Large intestine (tissue), 3 donors: ENCODE measurements at regions not wholly inside any gene's neighbourhood (a gene's known extent, or its start where the extent isn't known, plus 50 kb on each side); places are given as distances from the start of the nearest gene placed in this dataset.
"Not testable (repeated sequence)": the region's sequence is repeated elsewhere in the genome, so short reads cannot be mapped to it uniquely, and the experiment has no call there.

Experiments
- DNase-seq, 2 donors: peaks; one replicate each; pipeline versions ENCODE4 v3.0.0 to v3.0.0-alpha.2; 2013
- H3K27ac ChIP-seq: one replicate; pipeline ENCODE4 v1.5.1; 2013; ENCODE audit warnings: low read length
- H3K27me3 ChIP-seq: 2 replicates; pipeline ENCODE4 v1.6.1; 2013; ENCODE audit warnings: low read length; ENCODE audit not compliant: control insufficient read depth, insufficient read depth
- H3K36me3 ChIP-seq: 2 replicates; pipeline ENCODE4 v1.6.1; 2013; ENCODE audit warnings: low read length; ENCODE audit not compliant: control insufficient read depth, insufficient read depth
- H3K4me1 ChIP-seq: one replicate; pipeline ENCODE4 v1.6.1; 2013; ENCODE audit warnings: low read length; ENCODE audit not compliant: control insufficient read depth, insufficient read depth
- H3K4me3 ChIP-seq: one replicate; pipeline ENCODE4 v1.5.1; 2013; ENCODE audit warnings: low read length
- H3K9me3 ChIP-seq: one replicate; pipeline ENCODE4 v1.6.1; 2013; ENCODE audit warnings: mild to moderate bottlenecking, low read depth, low read length, moderate library complexity; ENCODE audit not compliant: control insufficient read depth
- WGBS: methylation state at CpG from one replicate; pipeline ENCODE4 v1.1.5; 2013; ENCODE audit warnings: low lambda C conversion rate; ENCODE audit not compliant: insufficient coverage; 5-methylcytosine and 5-hydroxymethylcytosine counted together

DNA sequence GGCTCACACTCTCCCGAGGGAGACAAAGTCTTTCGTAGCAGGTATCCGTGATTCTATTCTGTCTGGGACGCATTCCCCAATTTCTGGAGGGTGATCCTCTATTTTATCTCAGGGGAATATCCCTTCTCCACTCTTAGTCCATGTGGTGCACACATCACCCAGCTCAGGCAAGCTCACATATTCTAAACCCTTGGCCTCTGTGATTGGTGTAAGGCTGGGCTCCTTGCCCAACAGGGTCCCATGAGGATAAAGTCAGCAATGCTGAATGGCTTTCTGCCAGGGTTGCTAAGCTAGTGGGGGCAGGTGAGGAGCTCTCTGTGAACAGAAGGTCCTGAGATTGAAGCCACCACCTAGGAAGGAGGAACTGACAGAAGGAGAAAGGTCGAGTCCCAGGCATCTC, 137.2 kb downstream of the CDH26 start:
- H3K36me3 ChIP-seq = no peaks in the 10 kb centered on the region
- no peaks in the 10 kb centered on the region for H3K9me3 ChIP-seq
- DNase-seq = no peak
- H3K4me1 ChIP-seq = no peaks in the 10 kb centered on the region
- peaks cover 2% of the 10 kb centered on the region for H3K27me3 ChIP-seq
- H3K27ac ChIP-seq = no peak overlapping the region
- H3K4me3 ChIP-seq = no peak overlapping the region
- no CpG with 5 or more reads among the region's 5 CpGs for WGBS

- Histone ChIP-seq H3K27ac (no peak overlapping the region), H3K27me3 (no peaks in the 10 kb centered on the region), H3K36me3 (no peaks in the 10 kb centered on the region), H3K4me3 (no peak overlapping the region), H3K9me3 (no peaks in the 10 kb centered on the region), H3K4me1 (no peaks in the 10 kb centered on the region)
- WGBS = no CpG with 5 or more reads among the region's 10 CpGs
- DNase-seq = no peak
Measured at GRCh38 chr20:60096166-60096565, 137.9 kb downstream of the CDH26 start.

- no peak for DNase-seq
- no peaks in the 10 kb centered on the region for H3K27me3 ChIP-seq
- H3K36me3 ChIP-seq = no peaks in the 10 kb centered on the region
- no peak overlapping the region for H3K4me3 ChIP-seq
- no peaks in the 10 kb centered on the region for H3K4me1 ChIP-seq
- H3K9me3 ChIP-seq = no peaks in the 10 kb centered on the region
- 100% methylated on average over 1 of the region's 4 CpGs for WGBS
- H3K27ac ChIP-seq = no peak overlapping the region
Measured at GRCh38 chr20:60097285-60097684, 139.1 kb downstream of the CDH26 start.

DNA sequence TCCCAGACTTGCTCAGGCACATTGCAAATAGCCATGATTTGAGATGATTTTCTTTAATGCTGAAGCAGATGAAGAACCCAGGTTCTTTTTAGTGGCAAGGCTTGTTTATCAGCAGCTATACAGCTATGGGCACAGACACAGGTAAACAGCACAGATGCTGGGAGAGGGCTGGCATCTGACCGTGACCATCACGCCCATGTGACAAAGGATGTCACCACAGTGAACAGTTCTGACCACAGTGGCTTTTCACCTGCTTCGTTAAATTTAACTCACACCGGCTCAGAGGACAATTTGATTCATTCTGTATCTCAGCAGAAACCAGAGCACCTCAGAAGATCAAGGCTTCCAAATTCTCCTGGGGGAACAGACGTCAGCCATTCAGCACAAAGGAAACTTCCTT, 142.6 kb downstream of the CDH26 start:
- H3K27ac ChIP-seq = no peak overlapping the region
- no peaks in the 10 kb centered on the region for H3K27me3 ChIP-seq
- no peaks in the 10 kb centered on the region for H3K9me3 ChIP-seq
- no peaks in the 10 kb centered on the region for H3K4me1 ChIP-seq
- H3K4me3 ChIP-seq = no peak overlapping the region
- DNase-seq = no peak
- no CpG with 5 or more reads among the region's 5 CpGs for WGBS
- no peaks in the 10 kb centered on the region for H3K36me3 ChIP-seq

DNA sequence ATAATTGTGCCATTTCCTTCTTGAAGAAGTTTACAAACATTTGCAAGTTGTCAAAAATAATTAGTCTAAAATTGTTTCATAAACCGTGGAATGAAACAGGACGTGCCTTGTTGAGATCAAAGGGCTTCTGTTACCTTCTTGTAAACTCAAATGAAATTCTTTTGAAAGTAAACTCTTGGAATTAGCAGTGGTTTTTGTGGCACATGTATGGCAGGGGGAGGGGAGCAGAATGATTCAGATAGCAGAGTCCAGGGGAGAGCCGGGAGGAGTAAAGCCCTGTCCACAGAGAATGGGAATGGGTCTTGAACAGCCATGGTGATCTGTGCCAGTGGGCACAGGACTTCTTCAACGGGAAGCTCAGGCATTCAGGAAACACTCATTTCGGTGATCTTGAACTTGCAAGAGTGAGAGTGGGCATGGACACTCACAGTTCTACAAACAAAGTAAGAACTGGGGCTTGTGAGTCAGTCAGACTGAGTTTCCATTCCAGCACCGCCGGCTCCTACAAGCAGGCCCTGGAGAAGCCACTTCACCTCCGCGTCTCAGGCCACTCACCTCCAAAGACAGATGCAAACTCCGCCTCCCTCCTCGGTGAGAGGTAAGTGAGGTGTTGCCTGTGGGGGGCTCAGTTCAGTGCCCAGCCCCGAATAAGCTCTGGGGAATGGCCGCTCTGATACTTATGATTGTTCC, 143.1 kb downstream of the CDH26 start:
- Histone ChIP-seq H3K4me3 (no peak overlapping the region), H3K4me1 (no peaks in the 10 kb centered on the region), H3K36me3 (no peaks in the 10 kb centered on the region), H3K9me3 (no peaks in the 10 kb centered on the region), H3K27ac (no peak overlapping the region), H3K27me3 (no peaks in the 10 kb centered on the region)
- DNase-seq = no peak
- WGBS = 20% methylated on average over 2 of the region's 13 CpGs

DNA sequence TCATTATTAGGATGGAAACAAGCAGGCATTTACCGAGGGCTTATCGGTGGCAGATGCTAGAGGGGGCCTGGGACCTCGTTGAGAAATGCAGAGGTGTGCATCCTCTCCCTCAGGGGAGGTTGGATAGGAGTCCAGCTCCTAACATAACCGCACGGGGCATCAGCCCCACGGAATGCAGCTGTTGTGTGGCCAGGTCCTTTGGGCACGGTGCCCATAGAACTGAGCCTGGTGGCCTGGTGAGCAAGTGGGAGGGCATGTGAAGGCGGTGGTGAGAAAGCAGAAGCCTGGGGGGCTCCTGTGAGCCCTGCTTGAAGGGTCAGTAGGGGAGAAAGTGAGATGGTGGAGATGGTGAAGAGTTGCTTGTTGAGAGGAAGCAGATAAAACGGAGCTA, 143.7 kb downstream of the CDH26 start:
- Histone ChIP-seq H3K4me1 (no peaks in the 10 kb centered on the region), H3K36me3 (no peaks in the 10 kb centered on the region), H3K27me3 (no peaks in the 10 kb centered on the region), H3K9me3 (no peaks in the 10 kb centered on the region), H3K27ac (no peak overlapping the region), H3K4me3 (no peak overlapping the region)
- WGBS = 80% methylated on average over 2 of the region's 9 CpGs
- DNase-seq = no peak

DNA sequence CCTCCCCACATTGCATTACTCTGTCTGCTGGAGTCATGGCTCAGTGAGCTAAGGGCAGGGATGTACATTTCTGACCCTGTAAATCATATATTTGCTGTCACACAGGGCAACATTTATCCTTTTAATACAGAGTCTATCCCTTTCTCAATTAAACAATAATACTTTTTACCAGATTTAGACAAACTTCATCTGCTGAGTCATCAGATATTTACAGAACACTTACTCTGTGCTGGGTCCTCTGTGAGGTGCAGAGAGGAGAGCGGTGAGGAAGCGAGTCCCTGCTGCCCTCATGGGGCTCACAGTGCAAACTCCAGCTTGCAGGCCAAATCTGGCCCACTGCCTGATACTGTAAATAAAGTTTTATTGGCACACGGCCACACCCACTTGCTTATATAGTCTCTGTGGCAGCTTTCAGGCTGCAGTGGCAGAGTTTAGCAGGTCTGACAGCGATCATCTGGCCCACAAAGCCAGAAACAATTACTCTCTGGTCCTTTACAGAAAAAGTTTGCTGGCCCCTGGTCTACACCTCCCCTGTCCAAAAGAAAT, 144.5 kb downstream of the CDH26 start:
- H3K36me3 ChIP-seq = no peaks in the 10 kb centered on the region
- WGBS = no CpG with 5 or more reads among the region's 4 CpGs
- H3K27me3 ChIP-seq = no peaks in the 10 kb centered on the region
- H3K9me3 ChIP-seq = no peaks in the 10 kb centered on the region
- H3K27ac ChIP-seq = no peak overlapping the region
- no peak overlapping the region for H3K4me3 ChIP-seq
- H3K4me1 ChIP-seq = no peaks in the 10 kb centered on the region
- no peak for DNase-seq

GRCh38 chr20:60104993-60105803, 147.0 kb downstream of the CDH26 start:
- no peaks in the 10 kb centered on the region for H3K9me3 ChIP-seq
- no peaks in the 10 kb centered on the region for H3K36me3 ChIP-seq
- no CpG with 5 or more reads among the region's 10 CpGs for WGBS
- H3K27ac ChIP-seq = no peak overlapping the region
- no peaks in the 10 kb centered on the region for H3K4me1 ChIP-seq
- DNase-seq = no peak
- H3K27me3 ChIP-seq = no peaks in the 10 kb centered on the region
- H3K4me3 ChIP-seq = no peak overlapping the region

DNA sequence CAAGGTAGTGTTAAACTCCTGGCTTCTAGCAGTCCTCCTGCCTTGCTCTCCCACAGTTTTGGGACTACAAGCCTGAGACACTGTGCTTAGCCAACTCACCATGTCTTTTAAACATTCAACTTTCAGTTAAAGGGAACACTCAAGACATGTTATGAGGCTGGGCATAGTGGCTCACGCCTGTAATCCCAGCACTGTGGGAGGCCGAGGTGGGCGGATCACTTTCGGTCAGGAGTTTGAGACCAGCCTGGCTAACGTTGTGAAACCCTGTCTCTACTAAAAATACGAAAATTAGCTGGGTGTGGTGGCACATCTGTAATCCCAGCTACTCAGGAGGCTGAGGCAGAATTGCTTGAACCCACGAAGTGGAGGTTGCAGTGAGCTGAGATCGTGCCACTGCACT, 148.0 kb downstream of the CDH26 start:
- not testable (repeated sequence) for H3K4me3 ChIP-seq, H3K36me3 ChIP-seq, H3K27me3 ChIP-seq, H3K4me1 ChIP-seq, H3K9me3 ChIP-seq, H3K27ac ChIP-seq, DNase-seq
- WGBS = no CpG with 5 or more reads among the region's 8 CpGs

- Histone ChIP-seq H3K4me1 (no peaks in the 10 kb centered on the region), H3K4me3 (no peak overlapping the region), H3K27ac (no peak overlapping the region), H3K27me3 (no peaks in the 10 kb centered on the region), H3K36me3 (no peaks in the 10 kb centered on the region), H3K9me3 (no peaks in the 10 kb centered on the region)
- WGBS = no CpG with 5 or more reads among the region's 10 CpGs
- DNase-seq = no peak
Measured at GRCh38 chr20:60107621-60108390, 149.6 kb downstream of the CDH26 start.
